Skeletal muscle cell (primary cell): ENCODE measurements at regions not wholly inside any gene's neighbourhood (a gene's known extent, or its start where the extent isn't known, plus 50 kb on each side); places are given as distances from the start of the nearest gene placed in this dataset.
"Not testable (repeated sequence)": the region's sequence is repeated elsewhere in the genome, so short reads cannot be mapped to it uniquely, and the experiment has no call there.

Experiments
- DNase-seq: peaks from one replicate; pipeline ENCODE4 v3.0.0-alpha.2; 2010; ENCODE audit warnings: low read depth
- H3K4me3 ChIP-seq: 2 replicates; pipeline ENCODE4 v1.5.1; 2011; ENCODE audit warnings: low read depth, mild to moderate bottlenecking, control low read depth, low read length, moderate library complexity

DNA sequence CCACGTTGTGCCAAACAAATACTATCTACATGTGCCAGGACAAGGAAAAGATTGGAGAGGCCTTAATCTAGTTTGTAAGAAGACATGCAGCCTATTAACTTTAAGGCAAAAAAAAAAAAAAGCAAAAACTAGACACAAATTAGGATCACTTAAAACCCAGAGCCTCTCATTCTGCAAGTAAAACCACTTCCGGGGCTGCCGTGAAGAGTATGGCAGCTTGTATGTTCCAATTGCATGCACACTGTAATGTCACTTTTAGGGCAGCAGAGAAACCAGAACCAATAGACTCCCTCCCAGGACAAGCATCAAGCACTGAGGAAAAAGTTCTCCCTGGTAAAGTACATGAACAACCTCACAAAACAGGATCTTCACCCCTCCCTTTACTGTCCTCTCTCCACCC is 70.6 kb downstream of the RSL24D1 start:
- no peak for DNase-seq
- no peak overlapping the region for H3K4me3 ChIP-seq

- no peak for DNase-seq
- no peak overlapping the region for H3K4me3 ChIP-seq
Observed at GRCh38 chr15:55124616-55125015, 72.1 kb downstream of the RSL24D1 start.

DNA sequence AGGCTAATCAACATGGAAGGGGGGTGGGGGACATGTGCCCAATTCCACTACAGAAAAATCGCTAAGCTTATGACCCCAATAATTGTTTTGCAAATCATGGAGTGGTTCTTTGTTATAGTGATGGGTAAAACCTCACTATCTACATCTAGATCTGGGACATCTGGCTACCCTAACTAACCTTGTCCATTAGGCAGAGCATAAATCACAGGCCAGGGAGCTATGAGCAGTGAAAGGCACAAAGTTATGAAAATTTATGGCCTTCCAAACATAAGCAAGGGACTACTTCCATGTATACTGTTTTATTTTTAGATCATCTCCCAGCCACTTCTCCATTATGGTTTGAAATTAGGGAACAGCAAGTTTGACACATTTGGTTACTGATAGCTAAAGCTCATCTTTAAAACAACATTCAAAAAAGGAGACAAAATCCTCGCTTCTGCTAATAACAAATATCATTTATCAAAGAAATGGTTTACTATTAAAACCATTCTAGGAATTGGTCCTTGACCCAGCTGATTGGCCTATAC is 78.3 kb downstream of the RSL24D1 start:
- no peak overlapping the region for H3K4me3 ChIP-seq
- DNase-seq: no peak

GRCh38 chr15:55116636-55117035 is 80.1 kb downstream of the RSL24D1 start:
- no peak overlapping the region for H3K4me3 ChIP-seq
- DNase-seq: no peak

DNA sequence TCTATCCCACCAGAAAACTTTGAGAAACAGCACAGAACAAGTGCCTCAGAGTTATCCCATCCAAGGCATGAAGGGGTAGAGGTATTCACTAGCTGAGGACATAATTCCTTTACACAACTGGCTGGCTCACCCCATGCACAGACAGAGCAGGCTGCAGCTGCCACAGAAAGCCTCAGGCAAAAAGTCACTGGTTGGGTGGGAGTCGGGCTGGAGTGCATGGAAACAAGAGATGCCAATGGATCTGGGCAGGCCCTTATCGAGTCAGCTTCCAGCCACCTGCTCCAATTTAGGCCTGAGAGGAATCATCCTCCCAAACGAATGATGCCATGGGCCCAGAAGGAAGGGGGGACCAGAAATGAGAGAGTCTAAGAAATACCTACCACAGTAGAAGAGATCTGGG is 83.0 kb downstream of the RSL24D1 start:
- DNase-seq: no peak
- no peak overlapping the region for H3K4me3 ChIP-seq

DNA sequence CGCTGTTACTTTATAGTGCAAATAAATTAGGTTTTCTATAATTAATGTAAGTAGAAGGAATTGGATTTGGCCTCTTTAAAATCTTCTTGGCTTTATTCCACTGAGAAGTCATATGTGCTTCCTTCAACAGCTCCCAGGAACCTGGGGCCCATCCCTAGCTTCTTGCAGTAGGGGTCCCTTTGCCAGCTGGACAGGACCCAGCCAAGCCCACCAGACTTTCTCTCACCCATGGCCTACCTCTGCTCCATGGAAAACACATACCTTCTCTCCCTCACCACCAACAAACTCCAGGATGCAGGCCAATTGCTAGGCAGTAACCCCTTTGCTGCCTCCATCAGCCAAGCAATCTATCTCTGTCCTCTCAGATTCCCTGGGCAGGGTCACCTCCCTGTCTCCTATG is 84.0 kb downstream of the RSL24D1 start:
- DNase-seq: no peak
- no peak overlapping the region for H3K4me3 ChIP-seq

- DNase-seq: no peak
- no peak overlapping the region for H3K4me3 ChIP-seq
Observed at GRCh38 chr15:55110446-55110845, 86.3 kb downstream of the RSL24D1 start.

- no peak overlapping the region for H3K4me3 ChIP-seq
- DNase-seq: peak; percentile 3
Observed at GRCh38 chr15:55108858-55109518, 87.8 kb downstream of the RSL24D1 start.

- no peak overlapping the region for H3K4me3 ChIP-seq
- no peak for DNase-seq
Observed at GRCh38 chr15:55108448-55108847, 88.3 kb downstream of the RSL24D1 start.

GRCh38 chr15:55106155-55106554 is 90.6 kb downstream of the RSL24D1 start:
- DNase-seq: no peak
- no peak overlapping the region for H3K4me3 ChIP-seq

DNA sequence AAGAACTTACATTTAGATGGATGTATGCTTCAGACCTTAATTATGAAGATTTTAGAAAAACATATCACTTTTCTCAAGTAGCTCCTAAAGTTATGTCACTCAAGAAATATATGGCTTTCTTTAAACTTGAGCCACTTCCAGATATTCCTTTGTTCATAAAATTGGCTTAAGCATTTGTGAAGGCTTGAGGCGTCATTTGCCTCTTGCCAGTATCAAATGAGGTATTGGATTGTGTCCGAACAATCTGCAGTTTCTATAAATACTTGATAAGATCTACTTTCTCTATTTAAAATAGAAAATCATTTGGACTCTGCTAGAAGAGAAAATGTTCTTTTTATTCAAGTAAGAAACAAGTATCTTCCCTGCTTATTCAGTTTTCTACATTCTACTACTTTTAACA is 102.6 kb downstream of the RSL24D1 start:
- DNase-seq: no peak
- no peak overlapping the region for H3K4me3 ChIP-seq

DNA sequence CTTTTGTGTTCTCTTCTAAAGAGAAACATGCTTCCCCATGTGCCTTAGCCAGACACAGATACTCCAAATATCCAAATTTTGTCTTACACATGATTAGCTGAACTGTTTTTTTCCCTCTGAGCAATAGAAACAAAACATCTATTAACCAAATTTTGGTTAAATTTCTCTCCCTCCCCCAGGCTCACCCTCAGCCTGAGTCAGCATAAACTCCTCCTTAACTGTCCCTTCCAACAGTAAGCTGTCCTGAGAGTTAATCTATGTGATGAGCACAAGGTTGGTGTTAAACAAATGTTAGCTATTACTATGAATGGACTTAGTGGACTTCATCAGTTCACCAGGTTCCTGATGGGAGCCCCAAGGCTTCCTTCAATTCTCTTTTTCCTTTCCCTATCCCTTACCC is 108.5 kb downstream of the RSL24D1 start:
- DNase-seq: no peak
- H3K4me3 ChIP-seq: no peak overlapping the region

- DNase-seq: no peak
Observed at GRCh38 chr15:55084673-55085072, 112.1 kb downstream of the RSL24D1 start.

GRCh38 chr15:55084216-55084615 is 112.5 kb downstream of the RSL24D1 start:
- H3K4me3 ChIP-seq: no peak overlapping the region
- no peak for DNase-seq

More at GRCh38 chr15:55084673-55085072, 112.1 kb downstream of the RSL24D1 start:
- no peak overlapping the region for H3K4me3 ChIP-seq

- H3K4me3 ChIP-seq, DNase-seq: not testable (repeated sequence)
Observed at GRCh38 chr15:55077052-55077451, 119.7 kb downstream of the RSL24D1 start.

- DNase-seq: no peak
- no peak overlapping the region for H3K4me3 ChIP-seq
Observed at GRCh38 chr15:55074431-55074830, 122.3 kb downstream of the RSL24D1 start.

DNA sequence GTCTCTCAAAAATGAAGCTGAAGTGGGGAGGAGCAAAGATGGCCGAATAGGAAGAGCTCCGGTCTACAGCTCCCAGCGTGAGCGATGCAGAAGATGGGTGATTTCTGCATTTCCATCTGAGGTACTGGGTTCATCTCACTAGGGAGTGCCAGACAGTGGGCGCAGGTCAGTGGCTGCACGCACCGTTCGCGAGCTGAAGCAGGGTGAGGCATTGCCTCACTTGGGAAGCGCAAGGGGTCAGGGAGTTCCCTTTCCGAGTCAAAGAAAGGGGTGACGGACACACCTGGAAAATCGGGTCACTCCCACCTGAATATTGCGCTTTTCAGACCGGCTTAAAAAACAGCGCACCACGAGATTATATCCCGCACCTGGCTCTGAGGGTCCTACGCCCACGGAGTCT is 132.8 kb downstream of the RSL24D1 start:
- DNase-seq: not testable (repeated sequence)

GRCh38 chr15:55060836-55061235 is 135.9 kb downstream of the RSL24D1 start:
- no peak for DNase-seq
- H3K4me3 ChIP-seq: no peak overlapping the region

More for the DNA sequence above, 132.8 kb downstream of the RSL24D1 start:
- H3K4me3 ChIP-seq: not testable (repeated sequence)

GRCh38 chr15:55056500-55056899 is 140.2 kb downstream of the RSL24D1 start:
- H3K4me3 ChIP-seq: no peak overlapping the region
- no peak for DNase-seq

DNA sequence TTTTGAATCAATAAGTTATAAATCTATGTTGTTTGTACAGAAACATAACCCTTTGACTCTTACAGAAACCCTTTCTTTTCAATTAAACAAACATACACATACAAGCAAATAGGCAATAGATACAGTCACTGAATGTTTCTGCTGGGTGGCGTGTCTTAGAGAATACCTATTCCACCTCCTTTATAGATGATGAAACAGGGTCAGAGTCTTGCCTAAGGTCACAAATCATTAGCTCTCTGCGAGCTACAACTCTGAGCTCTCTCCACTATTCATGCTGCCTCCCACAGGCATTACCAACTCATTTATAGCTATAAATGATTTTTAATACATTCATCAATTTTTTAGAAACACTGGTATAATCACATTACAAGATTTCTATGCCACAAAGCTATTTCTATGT is 152.6 kb downstream of the RSL24D1 start:
- no peak for DNase-seq
- no peak overlapping the region for H3K4me3 ChIP-seq

DNA sequence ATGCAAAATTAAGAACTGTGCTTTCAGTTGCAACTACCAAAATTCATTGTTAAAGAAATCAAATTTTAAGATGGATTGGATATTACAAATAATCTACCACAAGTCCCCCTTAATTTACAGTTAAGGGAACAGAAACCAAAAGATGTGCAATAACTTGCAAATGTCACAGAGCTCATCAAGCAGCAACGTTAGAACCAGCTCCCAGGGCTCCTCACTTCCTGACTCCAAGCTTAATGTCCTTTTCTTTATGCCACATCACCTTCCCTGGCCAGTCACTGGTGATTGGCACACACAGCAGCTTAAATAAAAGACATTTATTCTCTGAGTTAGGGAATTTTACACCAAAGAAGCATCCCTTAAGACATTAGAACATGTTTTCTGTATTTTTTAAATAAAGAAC is 159.7 kb downstream of the RSL24D1 start:
- no peak for DNase-seq
- no peak overlapping the region for H3K4me3 ChIP-seq

GRCh38 chr15:55035749-55036148 is 161.0 kb downstream of the RSL24D1 start:
- no peak overlapping the region for H3K4me3 ChIP-seq
- no peak for DNase-seq
